GM13977 (cell line): ENCODE measurements at regions not wholly inside any gene's neighbourhood (a gene's known extent, or its start where the extent isn't known, plus 50 kb on each side); places are given as distances from the start of the nearest gene placed in this dataset.

Experiments used
- DNase-seq: peaks from one replicate; pipeline ENCODE4 v3.0.0; 2012; ENCODE audit warnings: low spot score
- in situ Hi-C: fragments of 300-500 bp; cut with MboI; formaldehyde crosslinking; loops from one replicate; pipeline ENCODE4 v1.12.0; 2022; ENCODE audit warnings: low sequenced_read_pairs, low pct_unique_long_range_greater_than_20kb, mixed read lengths, inconsistent platforms; ENCODE audit not compliant: unreplicated experiment
- TF ChIP-seq, protein P1 (sequence below): IDR thresholded peaks from 2 replicates; pipeline ENCODE4 v1.5.1; 2012; ENCODE audit warnings: mild to moderate bottlenecking, control low read depth; ENCODE audit not compliant: insufficient read depth; ENCODE audit errors: extremely low read depth, missing control alignments

DNA sequence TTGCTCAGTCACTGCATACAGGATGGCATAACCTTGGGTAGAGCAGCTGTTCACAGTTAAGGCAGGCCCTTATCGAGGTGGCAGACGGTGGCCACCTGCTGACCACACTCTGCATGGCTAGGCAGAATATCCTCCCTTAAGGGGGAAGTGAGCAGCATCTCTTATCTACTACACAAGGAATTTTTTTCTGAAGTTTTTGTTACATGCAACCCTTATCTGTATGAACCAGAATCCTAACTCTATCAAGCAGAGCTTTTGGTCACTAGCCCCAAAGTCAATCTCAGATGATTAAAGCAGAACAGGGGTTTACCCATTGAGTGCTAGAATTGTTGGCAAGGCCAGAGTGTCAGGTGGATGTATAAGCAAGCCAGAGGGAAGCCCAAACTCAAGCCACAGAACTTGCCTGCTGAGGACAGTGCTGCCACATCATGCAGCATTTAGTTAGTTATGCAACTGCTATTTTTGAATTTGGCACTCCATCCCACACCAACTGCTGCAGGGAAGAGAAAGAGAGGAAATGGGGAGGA, 192.8 kb downstream of the TBX5 start:
- DNase-seq: no peak
- TF ChIP-seq, protein P1, sequence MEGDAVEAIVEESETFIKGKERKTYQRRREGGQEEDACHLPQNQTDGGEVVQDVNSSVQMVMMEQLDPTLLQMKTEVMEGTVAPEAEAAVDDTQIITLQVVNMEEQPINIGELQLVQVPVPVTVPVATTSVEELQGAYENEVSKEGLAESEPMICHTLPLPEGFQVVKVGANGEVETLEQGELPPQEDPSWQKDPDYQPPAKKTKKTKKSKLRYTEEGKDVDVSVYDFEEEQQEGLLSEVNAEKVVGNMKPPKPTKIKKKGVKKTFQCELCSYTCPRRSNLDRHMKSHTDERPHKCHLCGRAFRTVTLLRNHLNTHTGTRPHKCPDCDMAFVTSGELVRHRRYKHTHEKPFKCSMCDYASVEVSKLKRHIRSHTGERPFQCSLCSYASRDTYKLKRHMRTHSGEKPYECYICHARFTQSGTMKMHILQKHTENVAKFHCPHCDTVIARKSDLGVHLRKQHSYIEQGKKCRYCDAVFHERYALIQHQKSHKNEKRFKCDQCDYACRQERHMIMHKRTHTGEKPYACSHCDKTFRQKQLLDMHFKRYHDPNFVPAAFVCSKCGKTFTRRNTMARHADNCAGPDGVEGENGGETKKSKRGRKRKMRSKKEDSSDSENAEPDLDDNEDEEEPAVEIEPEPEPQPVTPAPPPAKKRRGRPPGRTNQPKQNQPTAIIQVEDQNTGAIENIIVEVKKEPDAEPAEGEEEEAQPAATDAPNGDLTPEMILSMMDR: no peak
- in situ Hi-C loops: no loop called here

DNA sequence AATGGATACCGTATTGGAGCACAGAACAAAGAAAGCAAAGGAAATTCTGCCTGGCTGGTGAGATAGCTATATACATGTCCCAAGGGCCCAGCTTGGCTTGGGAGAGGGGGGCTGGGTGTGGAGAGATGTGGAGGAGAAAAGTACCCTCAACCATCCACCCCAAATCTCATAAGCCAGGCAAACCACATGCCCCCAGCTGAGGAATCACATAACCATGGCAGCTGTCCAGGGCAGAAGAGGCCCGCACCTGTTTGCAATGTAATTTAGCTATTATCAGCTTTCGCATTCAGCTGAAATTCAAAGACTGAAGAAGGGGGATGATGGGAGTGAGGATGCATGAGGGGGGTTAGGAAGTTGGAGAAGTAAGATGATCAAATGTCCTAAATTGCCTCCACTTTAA, 196.1 kb downstream of the TBX5 start:
- DNase-seq: no peak
- TF ChIP-seq, protein P1: no peak
- in situ Hi-C loops: no loop called here

DNA sequence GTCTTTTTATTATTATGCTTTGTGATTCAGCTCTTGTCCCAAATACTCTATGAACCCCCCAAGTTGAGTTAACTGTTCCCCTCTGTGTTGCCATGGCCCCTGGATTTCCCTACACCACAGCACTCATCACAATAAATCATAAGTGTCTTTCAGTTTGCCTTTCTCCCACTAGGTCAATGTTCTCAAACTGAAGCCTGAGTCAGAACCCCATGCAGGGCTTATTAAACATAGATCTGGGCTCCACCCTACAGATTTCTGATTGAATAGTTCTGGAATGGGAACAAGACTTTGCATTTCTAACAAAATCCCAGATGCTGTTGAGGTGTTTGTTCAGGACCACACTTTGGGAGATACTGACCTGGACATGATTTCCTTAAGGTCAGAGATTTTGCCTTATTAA, 199.4 kb downstream of the TBX5 start:
- in situ Hi-C loops: no loop called here
- TF ChIP-seq, protein P1: no peak
- DNase-seq: no peak

DNA sequence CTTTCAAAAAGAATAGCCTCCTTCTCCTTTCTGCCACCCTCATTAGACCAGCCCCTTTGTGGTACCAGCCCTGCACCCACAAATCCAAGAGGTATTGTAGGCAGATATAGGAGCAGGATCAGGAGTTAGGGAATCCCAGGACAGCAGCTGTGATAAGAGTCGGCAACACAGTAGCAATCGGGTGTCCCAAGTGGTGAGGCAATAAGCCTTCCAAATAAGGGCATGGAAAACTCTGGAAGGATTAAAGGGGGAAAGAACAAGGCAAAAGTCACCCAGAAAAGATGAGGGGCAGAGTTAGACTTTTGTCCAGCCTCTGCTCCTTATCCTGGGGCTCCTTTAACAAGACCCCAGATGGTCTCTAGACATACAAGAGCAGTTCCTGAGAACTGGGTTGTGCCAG, 204.2 kb downstream of the TBX5 start:
- no peak for DNase-seq
- in situ Hi-C loops: no loop called here
- TF ChIP-seq, protein P1: no peak

DNA sequence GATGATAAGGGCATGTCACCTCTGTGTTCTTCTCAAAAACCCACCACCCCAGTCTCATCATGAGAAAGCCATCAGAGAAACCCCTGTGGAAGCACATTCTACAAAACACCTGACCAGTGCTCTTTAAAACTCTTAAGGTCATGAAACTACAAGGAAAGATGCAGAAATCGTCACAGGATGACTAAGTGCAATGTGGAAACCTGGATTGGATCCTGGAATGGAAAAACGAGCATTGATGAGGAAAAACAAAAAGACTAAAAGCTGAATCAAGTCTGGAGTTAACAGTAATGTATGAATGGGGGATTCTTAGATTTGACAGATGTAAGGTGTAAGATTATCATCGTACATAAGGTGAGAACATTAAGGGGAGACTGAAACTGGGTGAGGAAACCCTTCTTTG, 211.0 kb downstream of the TBX5 start:
- no peak for DNase-seq
- TF ChIP-seq, protein P1: no peak
- in situ Hi-C loops: no loop called here

DNA sequence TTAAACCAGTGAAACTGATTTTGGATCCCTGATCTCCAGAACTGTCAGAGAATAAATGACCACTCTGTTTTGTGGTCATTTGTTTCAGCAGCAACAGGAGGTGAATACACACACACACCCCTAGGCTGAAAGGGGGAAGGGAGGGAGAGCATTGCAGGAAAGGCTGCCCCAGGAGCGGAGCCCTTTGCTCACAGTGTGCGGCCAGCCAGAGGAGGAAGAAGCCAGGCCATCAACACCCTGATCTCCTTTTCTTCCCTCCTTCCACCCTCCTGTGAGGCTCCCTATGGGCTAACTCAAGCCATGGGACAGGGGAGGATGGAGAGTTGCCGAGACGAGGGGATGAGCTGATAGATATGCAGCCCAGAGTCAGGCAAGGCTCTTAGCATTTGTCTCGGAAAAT, 211.9 kb downstream of the TBX5 start:
- in situ Hi-C loops: no loop called here
- TF ChIP-seq, protein P1: no peak
- no peak for DNase-seq

DNA sequence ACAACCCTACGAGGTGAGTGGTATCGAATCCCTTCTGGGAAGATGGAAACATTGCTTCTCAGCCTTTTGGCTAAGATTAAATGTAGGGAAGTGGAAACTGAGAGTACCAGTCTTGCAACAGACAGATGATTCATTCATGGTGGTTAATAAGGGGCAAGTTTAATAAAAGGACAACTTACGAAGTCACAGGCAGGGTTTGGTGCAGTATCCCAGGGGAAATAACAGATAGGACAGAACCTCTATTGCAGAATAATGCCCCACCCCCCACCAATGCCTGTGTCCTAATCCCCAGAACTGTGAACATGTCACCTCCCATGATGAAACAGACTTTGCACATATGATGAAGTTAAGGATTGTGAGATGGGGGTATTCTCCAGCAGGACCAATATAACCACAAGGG, 212.5 kb downstream of the TBX5 start:
- DNase-seq: no peak
- in situ Hi-C loops: no loop called here
- TF ChIP-seq, protein P1: no peak
